Prostate gland (tissue), 2 donors: ENCODE measurements at regions not wholly inside any gene's neighbourhood (a gene's known extent, or its start where the extent isn't known, plus 50 kb on each side); places are given as distances from the start of the nearest gene placed in this dataset.
A peak's percentile ranks its signal among the peaks of the same experiment; 100 is the strongest.
"Not testable (repeated sequence)": the region's sequence is repeated elsewhere in the genome, so short reads cannot be mapped to it uniquely, and the experiment has no call there.

Experiments
- DNase-seq: peaks from one replicate; pipeline ENCODE4 v3.0.0-alpha.2; 2019; ENCODE audit warnings: low spot score
- H3K27ac ChIP-seq, 2 donors: fragments of 200-600 bp; sonication (generic); 2 replicates each; pipeline ENCODE4 v1.5.1; 2017 to 2019
- H3K27me3 ChIP-seq: fragments of 200-600 bp; sonication (generic); replicated peaks from 2 replicates; pipeline ENCODE4 v1.5.1; 2019; ENCODE audit not compliant: insufficient read depth
- H3K36me3 ChIP-seq, 2 donors: fragments of 200-600 bp; sonication (generic); 1 replicate in 1 of 2; 2 replicates in 1 of 2; pipeline versions ENCODE4 v1.5.1 to v1.8.1; 2017 to 2019
- H3K4me1 ChIP-seq: fragments of 200-600 bp; sonication (generic); replicated peaks from 2 replicates; pipeline ENCODE4 v1.5.1; 2019
- H3K4me3 ChIP-seq, 2 donors: fragments of 200-600 bp; sonication (generic); 2 replicates each; pipeline ENCODE4 v1.5.1; 2017 to 2019
- H3K9me3 ChIP-seq: fragments of 200-600 bp; sonication (generic); 2 replicates; pipeline ENCODE4 v1.5.1; 2017
- POLR2A ChIP-seq: fragments of 450-650 bp; IDR thresholded peaks from one replicate; pipeline ENCODE4 v1.6.1; 2016; ENCODE audit warnings: antibody characterized with exemption, mild to moderate bottlenecking
- POLR2AphosphoS5 ChIP-seq: sonication (generic); formaldehyde crosslinking; IDR thresholded peaks from one replicate; pipeline ENCODE4 v1.6.1; 2017; ENCODE audit warnings: antibody characterized with exemption
- WGBS: methylation state at CpG from one replicate; pipeline ENCODE4 v1.1.5; 2018; 5-methylcytosine and 5-hydroxymethylcytosine counted together
- intact Hi-C: fragments of 100-400 bp; cut with DNase I; formaldehyde crosslinking; loops from one replicate; pipeline ENCODE4 v1.14.2; 2022
- TF ChIP-seq, protein P1 (sequence below), 4 experiments: fragments of 200-600 bp in 2 of 4; fragments of 450-650 bp in 2 of 4; sonication (generic) in 2 of 4; IDR thresholded peaks; 1 replicate in 3 of 4; 2 replicates in 1 of 4; pipeline ENCODE4 v1.5.1; 2016 to 2019; ENCODE audit warnings: antibody characterized with exemption in 4 of 4, mild to moderate bottlenecking in 2 of 4, moderate library complexity in 2 of 4

- DNase-seq, result no peak
- Histone ChIP-seq H3K4me1 (no peaks in the 10 kb centered on the region), H3K9me3 (no peaks in the 10 kb centered on the region), H3K36me3 (no peaks in the 10 kb centered on the region), H3K27me3 (no peaks in the 10 kb centered on the region), H3K4me3 (no peak overlapping the region), H3K27ac (no peak overlapping the region)
- TF ChIP-seq POLR2A, result no peak
- no peak for TF ChIP-seq POLR2AphosphoS5
- TF ChIP-seq, protein P1, sequence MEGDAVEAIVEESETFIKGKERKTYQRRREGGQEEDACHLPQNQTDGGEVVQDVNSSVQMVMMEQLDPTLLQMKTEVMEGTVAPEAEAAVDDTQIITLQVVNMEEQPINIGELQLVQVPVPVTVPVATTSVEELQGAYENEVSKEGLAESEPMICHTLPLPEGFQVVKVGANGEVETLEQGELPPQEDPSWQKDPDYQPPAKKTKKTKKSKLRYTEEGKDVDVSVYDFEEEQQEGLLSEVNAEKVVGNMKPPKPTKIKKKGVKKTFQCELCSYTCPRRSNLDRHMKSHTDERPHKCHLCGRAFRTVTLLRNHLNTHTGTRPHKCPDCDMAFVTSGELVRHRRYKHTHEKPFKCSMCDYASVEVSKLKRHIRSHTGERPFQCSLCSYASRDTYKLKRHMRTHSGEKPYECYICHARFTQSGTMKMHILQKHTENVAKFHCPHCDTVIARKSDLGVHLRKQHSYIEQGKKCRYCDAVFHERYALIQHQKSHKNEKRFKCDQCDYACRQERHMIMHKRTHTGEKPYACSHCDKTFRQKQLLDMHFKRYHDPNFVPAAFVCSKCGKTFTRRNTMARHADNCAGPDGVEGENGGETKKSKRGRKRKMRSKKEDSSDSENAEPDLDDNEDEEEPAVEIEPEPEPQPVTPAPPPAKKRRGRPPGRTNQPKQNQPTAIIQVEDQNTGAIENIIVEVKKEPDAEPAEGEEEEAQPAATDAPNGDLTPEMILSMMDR (IDR thresholded peaks at IDR 0.05), result no peak
- intact Hi-C loops, result no loop called here
- 78% methylated on average over 3 of the region's 3 CpGs for WGBS
These were observed 111.8 kb upstream of the TLE1 start for GRCh38 chr9:81801190-81801589.

- Histone ChIP-seq H3K4me3 (no peak overlapping the region), H3K9me3 (no peaks in the 10 kb centered on the region), H3K27me3 (no peaks in the 10 kb centered on the region), H3K27ac (no peak overlapping the region), H3K36me3 (no peaks in the 10 kb centered on the region), H3K4me1 (no peaks in the 10 kb centered on the region)
- no peak for DNase-seq
- TF ChIP-seq POLR2AphosphoS5 (no peak), POLR2A (no peak)
- TF ChIP-seq, protein P1 (IDR thresholded peaks at IDR 0.05), result no peak
- 62% methylated on average over 5 of the region's 5 CpGs for WGBS
- intact Hi-C loops, result no loop called here
These were observed 115.0 kb upstream of the TLE1 start for GRCh38 chr9:81804306-81804705.

DNA sequence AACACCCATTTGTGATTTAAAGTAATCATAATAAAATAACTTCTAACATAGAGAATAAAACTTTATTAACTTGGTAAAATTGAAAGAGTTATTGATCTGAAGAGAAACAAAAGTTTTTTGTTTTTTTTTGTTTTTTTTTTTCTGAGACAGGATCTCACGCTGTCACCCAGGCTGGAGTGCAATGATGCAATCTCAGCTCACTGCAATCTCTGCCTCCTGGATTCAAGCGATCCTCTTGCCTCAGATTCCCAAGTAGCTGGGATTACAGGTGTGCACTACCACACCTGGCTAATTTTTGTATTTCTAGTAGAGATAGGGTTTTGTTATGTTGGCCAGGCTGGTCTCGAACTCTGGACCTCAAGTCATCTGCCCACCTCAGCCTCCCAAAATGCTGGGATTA, 116.5 kb upstream of the SPATA31D4 start:
- H3K36me3 ChIP-seq, H3K4me3 ChIP-seq, H3K27ac ChIP-seq, H3K9me3 ChIP-seq, H3K27me3 ChIP-seq, intact Hi-C loops, H3K4me1 ChIP-seq, DNase-seq: not testable (repeated sequence)
- 91% methylated on average over 3 of the region's 3 CpGs for WGBS

DNA sequence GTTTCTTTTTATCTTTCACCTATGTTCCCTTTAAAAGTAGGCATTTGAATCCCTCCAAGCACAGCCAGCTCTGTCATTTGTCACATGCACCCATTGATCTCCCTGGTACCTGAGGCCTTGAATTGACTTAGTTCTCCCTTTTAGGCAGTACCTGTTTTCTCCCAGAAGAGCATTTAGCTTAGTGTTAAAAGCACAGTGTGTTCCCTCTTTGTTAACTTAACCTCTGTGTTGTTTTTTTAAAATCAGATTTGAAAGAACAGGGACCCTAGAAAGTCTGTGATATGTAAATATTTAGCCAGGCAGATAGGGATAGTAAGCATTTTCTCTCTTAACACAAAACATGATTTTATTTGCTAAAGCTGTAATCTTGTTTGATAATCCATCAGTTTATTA, 113.8 kb upstream of the SPATA31D4 start:
- Histone ChIP-seq H3K4me1 (peaks cover 4% of the 10 kb centered on the region), H3K27me3 (no peaks in the 10 kb centered on the region), H3K4me3 (no peak overlapping the region), H3K9me3 (no peaks in the 10 kb centered on the region), H3K27ac (peak overlapping the region in 1 of 2 donors; percentile 2), H3K36me3 (no peaks in the 10 kb centered on the region)
- TF ChIP-seq POLR2AphosphoS5 (peak; percentile 46), POLR2A (no peak)
- TF ChIP-seq, protein P1 (IDR thresholded peaks at IDR 0.05), result no peak
- DNase-seq, result no peak
- intact Hi-C loops, result no loop called here

DNA sequence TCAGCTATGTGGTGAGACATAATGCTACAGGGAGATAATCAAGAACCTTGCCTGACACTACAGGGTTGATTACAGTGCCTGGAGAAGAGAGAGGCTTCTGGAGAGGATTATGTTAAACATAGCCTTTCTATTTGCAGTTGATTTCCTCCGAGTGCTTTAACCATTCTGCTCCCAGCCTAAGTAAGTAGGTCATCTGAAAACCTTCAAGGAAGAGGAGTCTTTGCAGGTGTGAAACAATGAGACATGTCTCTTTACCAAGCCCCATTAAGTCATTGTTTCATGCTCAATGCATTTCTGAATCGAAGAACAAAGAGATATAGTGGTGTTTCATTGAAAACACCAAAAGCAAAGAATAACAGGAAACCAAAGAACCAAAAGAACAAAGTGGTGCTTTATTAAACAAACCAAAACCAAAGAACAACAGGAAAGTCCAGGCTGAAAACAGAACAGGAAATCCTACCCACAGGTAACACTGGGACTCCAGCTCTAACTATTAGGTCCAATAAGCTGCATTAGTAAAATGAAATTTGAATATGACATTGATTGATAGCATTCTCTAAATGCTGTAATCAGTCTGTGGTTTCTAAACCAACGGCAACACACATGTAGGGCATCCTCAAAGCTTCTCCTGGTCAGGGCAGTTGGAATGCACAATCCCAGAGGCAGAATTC, 113.3 kb upstream of the SPATA31D4 start:
- no peak for TF ChIP-seq POLR2AphosphoS5
- no peak for TF ChIP-seq POLR2A
- TF ChIP-seq, protein P1 (IDR thresholded peaks at IDR 0.05), result no peak
- Histone ChIP-seq H3K4me3 (no peak overlapping the region), H3K27me3 (no peaks in the 10 kb centered on the region), H3K36me3 (no peaks in the 10 kb centered on the region), H3K27ac (peak overlapping the region in 1 of 2 donors; percentile 2), H3K4me1 (peaks cover 7% of the 10 kb centered on the region), H3K9me3 (no peaks in the 10 kb centered on the region)
- WGBS, result 18% methylated on average over 3 of the region's 3 CpGs
- intact Hi-C loops, result no loop called here
- DNase-seq, result no peak
